ENCODE measurements at regions not wholly inside any gene's neighbourhood (a gene's known extent, or its start where the extent isn't known, plus 50 kb on each side); places are given as distances from the start of the nearest gene placed in this dataset.

DNA sequence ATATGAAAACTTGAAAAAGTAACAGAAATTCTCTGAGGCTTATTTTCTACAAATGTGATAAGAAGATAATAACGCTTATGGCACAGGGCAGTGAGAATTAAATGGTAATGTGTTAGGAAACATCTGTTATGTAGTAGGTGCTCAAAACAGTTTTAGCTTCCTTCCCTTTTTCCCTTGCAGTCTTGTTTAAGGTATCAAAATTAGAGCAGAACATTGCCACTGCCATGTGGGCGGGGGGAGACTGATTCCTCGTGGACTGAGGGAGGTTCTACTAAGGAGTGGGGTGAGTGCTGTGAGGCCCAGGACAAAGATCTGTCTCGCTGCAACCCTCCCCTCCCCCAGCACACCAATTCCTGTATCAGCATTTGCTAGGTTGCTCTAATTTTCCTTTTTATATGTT lies 702.4 kb downstream of the TUSC7 start:
- TF ChIP-seq RNF2 (IDR thresholded peaks at IDR 0.05; ENCODE audit: borderline replicate concordance, low read depth, low read length, missing control alignments, poor library complexity, severe bottlenecking) (no peak), CTCF (IDR thresholded peaks at IDR 0.05; ENCODE audit: control extremely low read depth in 1 of 3, insufficient read depth in 1 of 3, low read depth in 1 of 3, low read length in 3 of 3) (no peak), TCF12 (IDR thresholded peaks at IDR 0.05; ENCODE audit: low read depth, low read length) (no peak), CHD2 (IDR thresholded peaks at IDR 0.05; ENCODE audit: low read length) (no peak), EZH2 (IDR thresholded peaks at IDR 0.05; ENCODE audit: low read depth, low read length, severe bottlenecking) (no peak), CEBPB (IDR thresholded peaks at IDR 0.05; ENCODE audit: low read depth, low read length) (no peak), HDAC6 (IDR thresholded peaks at IDR 0.05; ENCODE audit: low read depth, low read length) (no peak)
- TF ChIP-seq, protein P1, sequence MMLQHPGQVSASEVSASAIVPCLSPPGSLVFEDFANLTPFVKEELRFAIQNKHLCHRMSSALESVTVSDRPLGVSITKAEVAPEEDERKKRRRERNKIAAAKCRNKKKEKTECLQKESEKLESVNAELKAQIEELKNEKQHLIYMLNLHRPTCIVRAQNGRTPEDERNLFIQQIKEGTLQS (IDR thresholded peaks at IDR 0.05; ENCODE audit: insufficient read depth, low read depth, low read length), result no peak
